WI38 (cell line): ENCODE measurements at regions not wholly inside any gene's neighbourhood (a gene's known extent, or its start where the extent isn't known, plus 50 kb on each side); places are given as distances from the start of the nearest gene placed in this dataset.

Experiments
- H3K4me3 ChIP-seq: 2 replicates; pipeline ENCODE4 v1.5.1; 2011; ENCODE audit warnings: low read depth, mild to moderate bottlenecking, control low read depth, low read length
- CTCF ChIP-seq: IDR thresholded peaks from 2 replicates; pipeline ENCODE4 v1.5.1; 2012; ENCODE audit warnings: low read depth, mild to moderate bottlenecking, control low read depth, low read length

DNA sequence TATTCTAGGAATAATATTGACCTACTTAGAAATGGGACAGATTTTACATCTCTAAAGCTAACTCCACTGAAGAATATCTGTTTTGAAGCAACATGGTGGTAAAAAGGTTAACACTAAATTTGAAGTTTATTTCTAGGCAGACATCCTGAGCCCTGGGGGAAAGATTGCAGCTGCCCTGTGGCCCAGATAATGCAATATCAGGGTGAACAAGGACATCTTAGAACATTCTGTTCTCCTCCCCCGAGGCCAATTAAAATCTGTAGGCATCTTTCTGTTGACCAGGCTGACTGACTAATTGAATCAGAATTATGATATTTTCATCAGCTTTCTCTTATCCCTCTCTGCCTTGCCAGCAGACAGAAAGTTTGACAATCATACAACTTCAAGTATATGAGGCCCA lies 149.8 kb upstream of the DUSP10 start:
- H3K4me3 ChIP-seq, result no peak overlapping the region
- no peak for TF ChIP-seq CTCF

DNA sequence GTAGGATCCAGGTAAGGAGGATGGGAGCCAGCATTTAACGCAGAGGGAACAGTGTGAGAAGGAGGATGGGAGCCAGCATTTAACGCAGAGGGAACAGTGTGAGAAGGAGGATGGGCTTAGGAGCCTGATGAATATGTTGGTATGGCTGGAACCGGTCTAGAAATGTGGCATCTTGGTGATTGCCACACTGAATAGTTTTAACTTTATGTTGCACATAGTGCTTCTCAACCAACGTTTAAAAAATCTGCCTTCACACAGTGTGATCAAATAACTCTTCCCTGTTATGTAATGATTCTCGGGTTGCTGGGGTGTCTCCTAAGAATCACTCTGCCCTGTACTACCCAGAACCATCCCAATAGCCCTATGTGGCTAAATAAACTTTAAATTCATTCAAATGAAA lies 146.9 kb upstream of the DUSP10 start:
- no peak overlapping the region for H3K4me3 ChIP-seq

GRCh38 chr1:221888218-221888617 lies 146.3 kb upstream of the DUSP10 start:
- H3K4me3 ChIP-seq, result no peak overlapping the region
- no peak for TF ChIP-seq CTCF

More for the DNA sequence above, 146.9 kb upstream of the DUSP10 start:
- TF ChIP-seq CTCF, result no peak

DNA sequence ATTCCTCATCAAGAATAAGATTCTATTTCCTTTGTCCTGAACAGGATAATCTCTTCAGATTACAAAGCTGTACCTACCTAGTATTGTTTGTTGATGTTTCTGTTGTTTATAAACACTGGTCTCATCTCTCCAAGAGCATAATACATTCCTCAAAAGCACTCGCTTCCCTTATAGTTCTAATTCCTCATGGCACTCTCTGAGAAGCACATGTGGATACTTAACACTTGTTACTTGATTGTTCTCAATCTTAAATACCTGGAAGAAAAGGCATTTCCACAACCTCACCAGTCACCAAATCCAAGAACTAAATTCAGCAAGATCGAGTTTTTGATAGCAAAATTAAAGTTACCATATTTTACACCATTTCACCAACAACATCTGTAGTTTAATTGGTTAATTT lies 145.9 kb upstream of the DUSP10 start:
- no peak overlapping the region for H3K4me3 ChIP-seq
- TF ChIP-seq CTCF, result no peak

GRCh38 chr1:221887415-221887746 lies 145.5 kb upstream of the DUSP10 start:
- TF ChIP-seq CTCF, result no peak
- H3K4me3 ChIP-seq, result no peak overlapping the region

- no peak overlapping the region for H3K4me3 ChIP-seq
- no peak for TF ChIP-seq CTCF
Observed at GRCh38 chr1:221886743-221887414, 145.0 kb upstream of the DUSP10 start.

GRCh38 chr1:221886311-221886710 lies 144.4 kb upstream of the DUSP10 start:
- TF ChIP-seq CTCF, result no peak

More at GRCh38 chr1:221886311-221886710, 144.4 kb upstream of the DUSP10 start:
- no peak overlapping the region for H3K4me3 ChIP-seq
